ENCODE measurements at regions not wholly inside any gene's neighbourhood (a gene's known extent, or its start where the extent isn't known, plus 50 kb on each side); places are given as distances from the start of the nearest gene placed in this dataset.

- no peak for DNase-seq
These were observed 51.1 kb upstream of the SYPL1 start for GRCh38 chr7:106163257-106163656.
